Activated T-helper 17 cell treated with anti-CD3 and anti-CD28 coated beads, Interleukin-2, amount 50 U/mL, for 72 hours (primary cell): ENCODE measurements at regions not wholly inside any gene's neighbourhood (a gene's known extent, or its start where the extent isn't known, plus 50 kb on each side); places are given as distances from the start of the nearest gene placed in this dataset.

Experiments
- ATAC-seq: fragments of 150-1000 bp; cut with Tn5 transposase; replicated peaks from 2 replicates; pipeline ENCODE4 v1.10.0; 2021; ENCODE audit warnings: mild to moderate bottlenecking, moderate library complexity
- H3K27ac Mint-ChIP-seq: one replicate; pipeline ENCODE4 v1.8.0; 2022; ENCODE audit warnings: mixed read lengths
- H3K27me3 Mint-ChIP-seq: one replicate; pipeline ENCODE4 v1.8.0; 2022; ENCODE audit warnings: mixed read lengths
- H3K36me3 Mint-ChIP-seq: one replicate; pipeline ENCODE4 v1.8.0; 2022; ENCODE audit warnings: low read depth, mild to moderate bottlenecking, mixed read lengths
- H3K4me1 Mint-ChIP-seq: one replicate; pipeline ENCODE4 v1.8.0; 2022; ENCODE audit warnings: mixed read lengths
- H3K4me3 Mint-ChIP-seq: one replicate; pipeline ENCODE4 v1.8.0; 2022; ENCODE audit warnings: mild to moderate bottlenecking, mixed read lengths
- H3K9me3 Mint-ChIP-seq: one replicate; pipeline ENCODE4 v1.8.0; 2022; ENCODE audit warnings: mixed read lengths

DNA sequence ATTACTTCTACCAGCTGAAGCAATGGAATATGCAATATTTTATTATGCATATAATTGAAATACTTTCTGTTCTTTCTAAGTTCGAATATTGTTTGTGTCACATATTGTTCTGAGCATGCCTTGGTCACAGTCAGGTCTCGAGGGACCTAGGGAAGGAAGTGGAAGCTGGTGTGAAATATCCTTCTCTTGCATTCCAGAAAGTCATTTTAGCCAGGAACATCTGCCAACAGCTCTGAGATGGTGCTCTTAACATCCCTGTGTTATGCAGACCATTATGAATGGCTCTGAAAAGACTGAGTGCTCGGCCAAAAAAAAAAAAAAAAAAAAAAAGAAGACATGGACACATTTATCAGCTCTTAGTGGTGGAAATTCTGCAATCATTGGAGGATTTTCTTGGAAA, 132.7 kb upstream of the JAG1 start:
- no peaks in the 10 kb centered on the region for H3K4me1 Mint-ChIP-seq
- no peak for ATAC-seq
- H3K9me3 Mint-ChIP-seq = no peaks in the 10 kb centered on the region
- H3K27me3 Mint-ChIP-seq = peaks cover 10% of the 10 kb centered on the region
- H3K36me3 Mint-ChIP-seq = no peaks in the 10 kb centered on the region
- no peak overlapping the region for H3K27ac Mint-ChIP-seq
- H3K4me3 Mint-ChIP-seq = no peak overlapping the region

DNA sequence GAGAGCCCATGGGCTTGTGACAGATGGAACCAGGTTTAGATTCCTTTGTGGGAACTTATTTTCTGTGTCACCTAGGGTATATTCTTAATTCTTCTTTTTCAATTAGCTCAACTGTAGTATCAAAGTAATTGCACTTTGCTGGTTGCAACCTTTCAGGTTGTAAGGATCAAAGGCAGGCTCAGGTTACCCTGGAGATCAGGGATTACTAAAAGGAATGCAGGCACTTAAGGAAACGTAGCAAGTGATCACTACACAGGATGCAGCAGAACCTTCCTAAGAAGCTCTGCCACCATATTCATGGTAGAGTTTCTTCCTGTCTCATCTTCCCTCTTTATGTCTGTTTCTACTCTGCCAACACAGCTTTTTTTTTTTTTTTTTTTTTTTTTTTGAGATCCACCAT, 133.2 kb upstream of the JAG1 start:
- Mint-ChIP-seq H3K27ac (no peak overlapping the region), H3K9me3 (no peaks in the 10 kb centered on the region), H3K36me3 (no peaks in the 10 kb centered on the region), H3K27me3 (peaks cover 10% of the 10 kb centered on the region), H3K4me1 (no peaks in the 10 kb centered on the region), H3K4me3 (no peak overlapping the region)
- no peak for ATAC-seq

DNA sequence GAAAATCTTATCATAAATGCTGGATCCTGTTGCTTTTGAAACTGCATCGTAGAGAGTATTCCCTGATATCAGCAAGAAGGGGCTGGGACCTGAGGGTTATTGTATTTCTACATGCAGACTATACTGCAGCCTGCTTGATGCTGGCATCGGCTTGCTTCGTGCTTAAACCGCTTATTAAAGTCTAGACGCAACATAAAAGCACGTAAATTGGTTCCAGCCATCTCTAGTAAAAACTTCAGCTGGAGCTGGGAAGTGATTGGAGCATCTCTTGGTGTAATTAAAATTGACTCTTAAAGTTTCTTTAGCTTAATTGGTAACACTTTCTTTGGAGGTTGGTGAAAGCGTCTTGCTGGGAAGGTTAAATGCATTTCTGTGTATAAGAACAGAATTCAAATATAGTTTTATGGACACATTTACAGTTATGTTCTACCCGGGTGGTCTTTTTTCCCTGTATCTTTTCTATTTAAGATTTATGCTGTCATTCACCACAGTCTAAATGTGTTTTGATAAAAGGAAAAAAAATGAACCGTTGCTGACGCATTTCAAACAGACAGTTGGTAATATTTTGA, 139.0 kb upstream of the JAG1 start:
- no peak for ATAC-seq
- Mint-ChIP-seq H3K9me3 (no peaks in the 10 kb centered on the region), H3K4me3 (no peak overlapping the region), H3K27me3 (peaks cover 4% of the 10 kb centered on the region), H3K36me3 (no peaks in the 10 kb centered on the region), H3K27ac (no peak overlapping the region), H3K4me1 (no peaks in the 10 kb centered on the region)

DNA sequence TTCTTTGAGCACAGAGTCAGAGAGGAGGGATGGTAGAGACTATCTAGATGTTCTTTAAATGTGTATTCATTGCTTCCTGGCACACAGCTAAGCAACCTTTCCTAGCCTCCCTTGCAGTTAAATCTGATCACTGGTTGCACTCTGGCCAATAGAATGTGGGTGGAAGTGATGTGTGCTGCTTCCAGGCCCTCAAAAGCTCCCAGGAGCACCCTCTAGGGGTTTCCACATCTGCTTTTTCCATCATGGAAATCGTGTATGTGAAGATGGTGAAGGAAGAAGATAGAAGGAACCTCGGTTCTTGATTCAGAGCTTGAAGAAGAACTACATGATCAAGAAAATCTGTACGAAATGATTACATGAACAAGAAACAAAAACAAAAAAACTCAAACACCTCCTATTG, 149.8 kb upstream of the JAG1 start:
- H3K27ac Mint-ChIP-seq = no peak overlapping the region
- no peaks in the 10 kb centered on the region for H3K4me1 Mint-ChIP-seq
- H3K36me3 Mint-ChIP-seq = no peaks in the 10 kb centered on the region
- H3K9me3 Mint-ChIP-seq = no peaks in the 10 kb centered on the region
- no peak overlapping the region for H3K4me3 Mint-ChIP-seq
- no peaks in the 10 kb centered on the region for H3K27me3 Mint-ChIP-seq
- no peak for ATAC-seq

DNA sequence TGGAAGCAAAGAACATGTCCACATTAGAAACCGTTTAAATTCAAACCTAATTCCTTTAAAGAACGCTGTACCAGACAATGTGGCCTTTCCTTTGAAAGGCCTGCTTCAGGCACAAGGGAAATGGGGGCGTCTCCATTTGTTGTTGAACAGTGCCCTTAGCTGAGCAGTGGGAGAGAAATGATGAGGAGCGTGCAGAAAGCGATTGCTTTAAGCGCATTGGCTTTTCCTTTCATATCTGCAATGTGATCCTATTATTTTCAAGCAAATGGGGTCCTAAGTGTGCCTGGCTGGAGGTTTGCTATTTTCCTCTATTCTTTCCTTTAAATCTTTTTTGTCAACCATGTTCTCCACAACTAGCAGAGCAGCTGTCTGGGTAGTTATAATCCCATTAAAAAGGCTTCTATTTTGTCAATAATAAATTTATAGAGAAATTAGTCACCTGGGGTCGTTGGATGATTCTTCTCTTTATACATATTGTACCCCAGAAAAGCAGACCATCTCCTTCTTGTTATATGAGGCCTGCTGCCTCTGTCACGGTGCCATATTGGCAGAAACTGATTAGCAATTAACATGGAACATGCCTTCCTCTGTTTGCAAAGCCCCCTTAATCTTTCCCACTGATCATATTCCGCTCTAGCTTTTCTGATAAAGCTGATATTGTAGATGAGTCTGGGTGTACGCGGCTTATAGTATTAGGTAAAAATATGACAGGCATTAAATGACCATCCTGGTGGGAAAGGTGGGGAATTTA, 151.1 kb upstream of the JAG1 start:
- Mint-ChIP-seq H3K27ac (no peak overlapping the region), H3K27me3 (no peaks in the 10 kb centered on the region), H3K36me3 (no peaks in the 10 kb centered on the region), H3K4me1 (no peaks in the 10 kb centered on the region), H3K4me3 (no peak overlapping the region), H3K9me3 (no peaks in the 10 kb centered on the region)
- ATAC-seq = no peak

DNA sequence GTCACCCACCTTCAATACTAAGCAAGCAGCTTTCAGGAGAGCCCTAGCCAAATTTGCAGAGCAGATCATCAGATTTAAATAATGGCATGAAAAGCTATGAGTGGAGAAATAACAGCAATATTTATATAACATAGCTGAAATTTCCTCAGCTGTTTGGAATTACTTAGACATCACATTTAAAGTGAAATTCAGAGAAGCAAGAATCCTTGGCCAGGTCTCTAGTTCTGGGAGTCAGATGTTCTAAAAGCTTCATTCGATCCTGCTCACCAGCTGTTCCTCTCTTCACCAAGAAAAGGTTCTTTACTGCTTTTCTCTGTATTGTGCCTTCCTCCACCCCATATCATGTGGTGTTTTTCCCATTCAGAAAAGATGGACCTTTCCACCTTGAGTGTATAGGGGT, 152.3 kb upstream of the JAG1 start:
- H3K4me3 Mint-ChIP-seq = no peak overlapping the region
- no peak overlapping the region for H3K27ac Mint-ChIP-seq
- H3K27me3 Mint-ChIP-seq = no peaks in the 10 kb centered on the region
- no peaks in the 10 kb centered on the region for H3K36me3 Mint-ChIP-seq
- H3K4me1 Mint-ChIP-seq = no peaks in the 10 kb centered on the region
- ATAC-seq = no peak
- H3K9me3 Mint-ChIP-seq = no peaks in the 10 kb centered on the region

DNA sequence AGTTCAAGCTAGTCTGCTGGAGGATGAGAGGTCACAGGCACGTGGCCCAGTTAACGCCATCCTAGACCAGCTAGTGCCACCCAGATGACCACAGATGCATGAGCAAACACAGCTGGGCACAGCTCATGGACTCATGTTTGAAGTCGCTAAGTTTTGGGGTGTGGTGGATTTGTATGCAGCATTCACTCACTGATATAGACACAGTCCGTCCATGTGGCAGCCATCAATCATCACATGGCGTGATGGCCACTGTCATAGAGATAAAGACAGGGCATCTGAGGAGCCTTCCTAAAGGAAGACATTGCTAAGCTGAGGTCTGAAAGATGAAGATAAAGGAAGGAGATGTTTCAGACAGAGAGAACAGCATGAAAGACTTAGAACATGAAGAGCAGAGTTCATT, 154.4 kb upstream of the JAG1 start:
- Mint-ChIP-seq H3K4me3 (no peak overlapping the region), H3K36me3 (no peaks in the 10 kb centered on the region), H3K9me3 (no peaks in the 10 kb centered on the region), H3K4me1 (no peaks in the 10 kb centered on the region), H3K27ac (no peak overlapping the region), H3K27me3 (no peaks in the 10 kb centered on the region)
- ATAC-seq = no peak

DNA sequence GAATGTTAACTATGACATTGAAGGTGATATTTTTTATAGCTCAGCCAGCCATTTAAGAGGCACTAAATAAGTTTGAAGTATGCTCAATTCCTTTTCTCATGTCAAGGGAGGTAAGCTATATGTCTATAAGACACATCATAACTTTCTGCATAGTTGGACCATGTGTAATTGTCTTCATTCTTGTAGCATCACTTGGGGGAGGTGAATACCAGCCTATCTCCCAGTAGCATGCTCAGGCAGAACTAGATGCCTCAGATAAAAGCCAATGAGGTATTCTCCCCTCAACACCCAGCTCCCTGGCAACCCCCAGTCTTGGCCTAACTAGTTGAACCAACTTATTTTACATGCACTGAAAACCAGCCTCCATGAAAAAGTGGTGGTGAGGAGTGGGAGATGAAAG, 158.3 kb upstream of the JAG1 start:
- Mint-ChIP-seq H3K36me3 (no peaks in the 10 kb centered on the region), H3K4me3 (no peak overlapping the region)

DNA sequence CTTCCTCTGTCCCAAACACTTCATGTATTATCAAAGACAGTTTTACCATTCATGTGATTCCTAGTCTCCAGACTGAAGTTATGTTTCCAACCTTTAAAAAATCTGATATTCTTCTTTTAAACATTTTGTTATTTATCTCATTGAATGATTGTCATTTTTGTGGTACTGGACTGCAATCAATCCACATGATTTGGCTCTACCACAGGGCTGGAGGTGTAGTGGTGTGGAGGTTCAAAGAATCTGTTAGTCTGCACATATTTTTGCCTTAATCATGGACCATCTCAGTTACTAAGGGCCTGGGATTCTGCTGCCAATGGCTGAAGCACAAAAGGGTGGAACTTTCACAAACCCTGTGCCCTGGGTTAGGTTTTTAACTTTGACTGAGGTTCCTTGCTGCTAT, 164.1 kb upstream of the JAG1 start:
- Mint-ChIP-seq H3K27ac (no peak overlapping the region), H3K36me3 (no peaks in the 10 kb centered on the region), H3K9me3 (peaks cover 14% of the 10 kb centered on the region), H3K27me3 (peaks cover 8% of the 10 kb centered on the region), H3K4me3 (no peak overlapping the region), H3K4me1 (no peaks in the 10 kb centered on the region)
- ATAC-seq = no peak

More for the DNA sequence above, 158.3 kb upstream of the JAG1 start:
- Mint-ChIP-seq H3K27me3 (peaks cover 8% of the 10 kb centered on the region), H3K27ac (no peak overlapping the region), H3K9me3 (no peaks in the 10 kb centered on the region), H3K4me1 (no peaks in the 10 kb centered on the region)
- ATAC-seq = no peak

DNA sequence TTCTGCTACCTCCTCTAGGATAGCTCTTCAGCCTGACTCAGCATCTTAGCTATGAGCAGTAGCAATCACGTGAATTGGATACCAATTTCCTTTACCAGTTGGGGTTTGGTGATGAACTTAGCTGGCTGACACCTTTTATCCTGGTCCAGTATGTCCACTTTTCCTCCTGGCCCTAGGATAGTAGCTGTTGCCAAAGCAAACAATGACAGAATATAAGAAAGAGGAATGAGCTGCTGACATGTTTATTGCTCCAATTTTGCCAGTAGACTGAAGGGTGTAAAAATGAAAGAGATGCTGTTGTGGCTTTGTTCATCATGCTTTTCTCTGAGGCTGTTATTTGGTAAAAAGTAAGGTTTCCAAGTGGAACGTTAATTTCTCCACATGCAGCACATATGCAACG, 168.3 kb upstream of the JAG1 start:
- H3K27me3 Mint-ChIP-seq = no peaks in the 10 kb centered on the region
- no peaks in the 10 kb centered on the region for H3K4me1 Mint-ChIP-seq
- H3K27ac Mint-ChIP-seq = no peak overlapping the region
- no peak for ATAC-seq
- no peaks in the 10 kb centered on the region for H3K36me3 Mint-ChIP-seq
- no peak overlapping the region for H3K4me3 Mint-ChIP-seq
- peaks cover 18% of the 10 kb centered on the region for H3K9me3 Mint-ChIP-seq

DNA sequence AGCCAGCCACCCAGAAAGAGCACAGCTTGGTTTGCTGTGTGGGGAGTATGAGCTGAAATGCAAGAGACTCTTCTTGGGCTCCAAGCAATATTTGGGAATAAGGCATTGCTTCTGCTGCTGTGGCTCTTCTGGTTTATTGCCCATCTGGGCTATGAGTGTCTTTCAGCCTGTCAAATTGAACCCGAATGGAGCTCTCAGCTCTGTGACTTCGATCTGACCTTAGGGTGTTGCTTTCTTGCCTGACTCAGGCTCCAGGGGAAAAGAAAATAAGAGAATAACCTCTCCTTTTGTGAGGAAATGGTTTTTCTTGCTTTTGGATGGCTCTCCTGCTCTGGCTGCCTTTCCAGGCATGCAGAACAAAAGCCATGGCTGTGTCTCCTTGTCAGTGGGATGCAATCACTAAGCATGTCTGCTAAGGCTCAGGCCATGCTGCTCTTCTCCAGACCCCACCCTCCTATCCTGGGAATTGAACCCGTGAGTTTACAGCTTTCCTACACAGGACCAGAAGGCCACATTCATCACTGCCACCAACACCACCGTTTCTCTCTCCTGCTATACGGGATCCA, 169.4 kb upstream of the JAG1 start:
- Mint-ChIP-seq H3K36me3 (no peaks in the 10 kb centered on the region), H3K27me3 (no peaks in the 10 kb centered on the region), H3K4me3 (no peak overlapping the region), H3K27ac (no peak overlapping the region), H3K9me3 (peaks cover 18% of the 10 kb centered on the region), H3K4me1 (no peaks in the 10 kb centered on the region)
- no peak for ATAC-seq

DNA sequence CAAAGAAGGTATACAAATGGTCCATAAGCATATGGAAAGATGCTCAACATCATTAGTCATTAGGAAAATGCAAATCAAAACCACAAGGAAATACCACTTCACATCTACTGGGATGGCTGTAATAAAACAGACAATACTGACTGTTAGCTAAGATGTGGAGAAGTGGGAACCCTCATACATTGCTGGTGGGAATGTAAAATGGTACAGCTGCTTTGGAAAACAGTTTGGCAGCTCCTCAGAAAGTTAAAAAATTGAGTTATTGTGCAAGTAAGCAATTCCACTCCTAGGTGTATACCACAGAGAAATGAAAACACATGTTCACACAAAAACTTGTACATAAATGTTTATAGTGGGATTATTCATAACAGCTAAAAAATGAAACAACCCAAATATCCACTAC, 173.0 kb upstream of the JAG1 start:
- Mint-ChIP-seq H3K27ac (no peak overlapping the region), H3K9me3 (peaks cover 12% of the 10 kb centered on the region)
- ATAC-seq = no peak

DNA sequence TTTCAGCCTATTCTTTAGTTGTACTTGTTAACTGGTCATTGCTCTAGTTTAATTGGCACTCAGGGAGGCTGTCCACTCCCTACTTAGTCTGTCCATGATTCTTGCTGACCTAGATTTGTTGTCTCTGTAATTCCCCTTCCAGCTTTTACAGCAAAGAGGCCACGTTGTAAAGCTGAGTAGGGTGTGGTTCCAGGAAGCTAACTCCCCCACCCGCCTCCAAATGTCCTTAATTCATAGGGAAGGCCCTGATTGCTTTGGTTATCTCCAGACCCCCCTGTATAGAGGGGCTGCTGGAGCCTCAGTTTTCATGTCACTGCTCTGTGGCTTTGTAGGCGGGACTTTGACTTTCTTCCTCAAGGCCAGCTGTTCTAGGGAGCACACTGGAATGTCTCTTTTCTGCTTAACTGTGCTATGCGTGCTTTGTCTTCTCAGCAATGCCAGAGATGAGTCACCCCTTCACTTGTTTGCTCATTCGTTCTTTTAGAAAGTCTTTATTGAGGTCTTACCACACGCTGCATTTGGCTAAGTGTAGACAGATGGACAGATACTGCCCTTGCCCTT, 175.1 kb upstream of the JAG1 start:
- peaks cover 2% of the 10 kb centered on the region for H3K27me3 Mint-ChIP-seq
- H3K4me1 Mint-ChIP-seq = no peaks in the 10 kb centered on the region
- no peaks in the 10 kb centered on the region for H3K36me3 Mint-ChIP-seq
- no peak for ATAC-seq
- no peak overlapping the region for H3K27ac Mint-ChIP-seq
- H3K9me3 Mint-ChIP-seq = peaks cover 3% of the 10 kb centered on the region
- H3K4me3 Mint-ChIP-seq = no peak overlapping the region

More for the DNA sequence above, 173.0 kb upstream of the JAG1 start:
- no peaks in the 10 kb centered on the region for H3K36me3 Mint-ChIP-seq
- H3K4me3 Mint-ChIP-seq = no peak overlapping the region
- H3K27me3 Mint-ChIP-seq = peaks cover 2% of the 10 kb centered on the region
- no peaks in the 10 kb centered on the region for H3K4me1 Mint-ChIP-seq

DNA sequence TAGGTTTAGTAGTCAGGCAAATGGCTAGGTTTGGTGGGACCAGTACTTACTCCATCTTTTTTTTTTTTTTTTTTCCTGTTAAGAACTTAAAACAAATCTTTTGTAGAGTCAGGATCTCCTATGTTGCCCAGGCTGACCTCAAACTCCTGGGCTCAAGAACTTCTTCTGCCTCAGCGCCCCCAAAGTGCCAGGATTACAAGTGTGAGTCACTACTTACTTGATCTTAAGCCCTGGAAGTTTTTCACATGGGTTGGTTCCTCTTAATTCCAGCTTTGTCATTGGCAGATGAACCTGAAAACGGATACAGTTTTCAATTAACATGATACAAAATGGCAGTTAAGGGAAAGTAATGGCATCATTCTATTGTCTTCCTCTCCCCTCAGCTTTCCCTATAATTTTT, 179.4 kb upstream of the JAG1 start:
- Mint-ChIP-seq H3K27me3 (peaks cover 8% of the 10 kb centered on the region), H3K36me3 (no peaks in the 10 kb centered on the region), H3K9me3 (peaks cover 3% of the 10 kb centered on the region), H3K4me3 (no peak overlapping the region), H3K27ac (no peak overlapping the region), H3K4me1 (no peaks in the 10 kb centered on the region)
- ATAC-seq = no peak

DNA sequence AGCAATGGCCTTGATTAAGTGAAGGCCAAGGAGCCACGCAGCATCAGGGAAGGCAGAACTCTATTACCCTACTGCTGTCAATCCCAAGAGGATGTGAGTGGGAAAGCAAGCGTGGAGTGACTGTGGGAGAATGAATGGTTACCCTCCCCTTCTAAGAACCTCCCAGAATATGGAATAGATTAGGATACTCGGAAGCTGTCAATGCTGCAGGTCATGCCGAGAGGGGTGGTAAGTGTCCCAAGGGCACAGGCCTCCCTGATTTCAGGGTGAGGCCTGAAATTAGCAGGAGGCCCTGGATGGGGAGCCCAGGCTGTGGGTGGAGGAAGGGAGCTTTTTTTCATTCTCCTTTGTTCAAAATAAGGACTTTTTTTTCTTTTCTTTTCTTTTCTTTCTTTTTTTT, 179.9 kb upstream of the JAG1 start:
- no peaks in the 10 kb centered on the region for H3K36me3 Mint-ChIP-seq
- H3K4me1 Mint-ChIP-seq = no peaks in the 10 kb centered on the region
- peaks cover 3% of the 10 kb centered on the region for H3K9me3 Mint-ChIP-seq
- H3K4me3 Mint-ChIP-seq = no peak overlapping the region
- peaks cover 8% of the 10 kb centered on the region for H3K27me3 Mint-ChIP-seq
- H3K27ac Mint-ChIP-seq = no peak overlapping the region
- no peak for ATAC-seq
